NT2/D1 (cell line): ENCODE measurements at regions not wholly inside any gene's neighbourhood (a gene's known extent, or its start where the extent isn't known, plus 50 kb on each side); places are given as distances from the start of the nearest gene placed in this dataset.

Experiments
- SUZ12 ChIP-seq: IDR thresholded peaks from 2 replicates; pipeline ENCODE4 v1.6.1; 2011; ENCODE audit not compliant: insufficient read length, insufficient read depth; ENCODE audit errors: extremely low read depth
- YY1 ChIP-seq: IDR thresholded peaks from 2 replicates; pipeline ENCODE4 v1.6.1; 2011; ENCODE audit not compliant: insufficient read length, insufficient read depth
- ZNF274 ChIP-seq: IDR thresholded peaks from 2 replicates; pipeline ENCODE4 v1.6.1; 2011; ENCODE audit warnings: mild to moderate bottlenecking, low read depth, low read length

GRCh38 chr4:64829749-64830148, 420.5 kb upstream of the TECRL start:
- TF ChIP-seq SUZ12 (no peak), ZNF274 (no peak), YY1 (no peak)
